Stimulated activated CD4-positive, alpha-beta T cell treated with anti-CD3 and anti-CD28 coated beads, Interleukin-15, amount 100 ng/mL, for 1 hour (primary cell): ENCODE measurements at regions not wholly inside any gene's neighbourhood (a gene's known extent, or its start where the extent isn't known, plus 50 kb on each side); places are given as distances from the start of the nearest gene placed in this dataset.

Experiments
- DNase-seq, 2 donors: peaks; one replicate each; pipeline ENCODE4 v3.0.0-alpha.2; 2020; ENCODE audit warnings: low read depth in 1 of 2, low spot score in 1 of 2

DNA sequence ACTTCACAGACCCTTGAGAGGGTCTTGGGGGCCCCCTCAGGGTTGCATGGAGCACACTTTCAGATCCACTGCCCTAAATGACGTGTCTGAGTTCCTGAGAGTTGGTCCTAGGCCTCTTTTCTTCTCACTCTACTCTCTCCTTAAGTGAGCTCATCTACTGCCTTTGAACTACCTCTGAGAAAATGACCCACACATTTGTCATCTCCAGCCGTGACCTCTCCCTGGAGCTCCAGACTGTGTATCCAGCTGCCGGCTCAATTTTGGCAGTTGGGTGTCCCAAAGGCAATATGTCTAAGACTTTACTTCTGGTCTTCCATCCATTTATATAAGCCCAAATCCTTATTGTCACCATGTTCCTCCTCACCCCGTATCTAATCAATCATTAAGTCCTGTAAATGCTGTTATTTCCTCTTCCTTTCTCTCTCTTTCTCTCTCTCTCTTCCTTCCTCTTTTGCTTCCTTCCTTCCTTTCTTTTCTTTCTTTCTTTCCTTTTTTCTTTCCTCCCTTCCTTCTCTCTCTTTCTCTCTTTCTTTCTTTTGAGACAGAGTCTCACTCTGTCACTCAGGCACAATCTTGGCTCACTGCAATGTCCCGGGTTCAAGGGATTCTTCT is 51.2 kb upstream of the HSPA9 start:
- no peak for DNase-seq

DNA sequence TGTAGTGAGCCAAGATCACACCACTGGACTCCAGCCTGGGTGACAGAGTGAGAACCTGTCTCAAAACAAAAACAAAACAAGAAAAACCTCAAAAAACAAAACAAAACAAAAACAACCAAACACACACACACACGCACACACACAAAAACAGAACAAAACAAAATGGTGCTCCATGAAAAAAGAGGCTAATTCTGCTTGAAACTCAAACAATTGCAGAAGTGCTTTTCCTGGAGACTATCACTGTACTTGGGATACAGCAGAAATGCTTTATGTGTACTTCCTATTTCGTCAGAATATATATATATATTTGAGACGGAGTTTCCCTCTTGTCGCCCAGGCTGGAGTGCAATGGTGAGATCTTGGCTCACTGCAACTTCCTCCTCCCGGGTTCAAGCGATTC is 49.9 kb upstream of the HSPA9 start:
- DNase-seq, result no peak
